Hematopoietic multipotent progenitor cell (in vitro differentiated cells): ENCODE measurements at regions not wholly inside any gene's neighbourhood (a gene's known extent, or its start where the extent isn't known, plus 50 kb on each side); places are given as distances from the start of the nearest gene placed in this dataset.
"Not testable (repeated sequence)": the region's sequence is repeated elsewhere in the genome, so short reads cannot be mapped to it uniquely, and the experiment has no call there.

Experiments
- DNase-seq, 3 donors: peaks; one replicate each; pipeline ENCODE4 v3.0.0-alpha.2; 2011 to 2015; ENCODE audit warnings: low read depth in 2 of 3, low spot score in 2 of 3

- no peak for DNase-seq
These were observed 179.7 kb downstream of the MREG start for GRCh38 chr2:215833531-215834162.

DNA sequence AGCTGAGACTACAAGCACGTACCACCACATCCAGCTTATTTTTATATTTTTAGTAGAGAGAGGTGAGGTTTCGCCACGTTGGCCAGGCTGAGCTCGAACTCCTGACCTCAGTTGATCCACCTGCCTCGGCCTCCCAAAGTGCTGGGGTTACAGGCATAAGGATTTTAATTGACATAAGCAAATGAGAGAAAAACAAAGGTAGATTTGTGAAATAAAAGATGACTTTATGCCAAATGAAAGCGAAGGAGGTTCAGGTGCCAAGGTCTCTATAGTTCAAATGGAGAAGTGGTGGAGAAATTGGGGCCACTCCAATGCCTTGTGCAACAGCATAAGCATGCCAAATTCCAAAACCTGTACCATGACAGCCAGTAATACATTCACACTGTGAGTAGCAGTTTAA, 180.6 kb downstream of the MREG start:
- no peak for DNase-seq

DNA sequence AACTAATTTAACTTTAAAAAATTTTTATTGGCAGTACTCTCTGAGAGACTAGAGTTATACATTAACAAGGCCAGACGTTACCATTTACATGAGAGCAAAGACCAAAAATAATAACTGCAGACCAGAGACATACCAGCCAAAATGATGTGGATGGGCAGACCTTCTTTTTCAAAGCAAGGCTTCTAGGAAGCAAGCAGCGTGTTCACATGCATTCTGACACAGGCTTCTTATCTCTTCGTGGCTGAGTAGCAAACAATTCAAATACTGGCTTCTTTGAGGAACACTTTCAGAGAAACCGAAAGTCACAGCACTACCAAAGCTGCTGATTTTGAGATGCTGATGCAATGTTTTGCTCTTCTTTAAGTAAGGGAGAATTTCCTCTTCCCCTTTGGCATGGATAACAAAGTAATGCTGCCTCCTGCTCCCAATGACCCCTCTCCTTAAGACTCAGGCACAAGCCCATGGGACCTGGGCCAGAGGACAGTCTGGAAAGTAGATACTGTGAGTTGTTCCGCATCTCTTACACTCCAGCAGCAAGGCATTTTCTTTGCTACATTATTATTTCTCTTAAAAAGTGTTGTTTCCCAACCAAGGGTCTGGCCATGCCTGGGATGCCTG, 181.9 kb downstream of the MREG start:
- DNase-seq = peak in 1 of 3 donors; percentile 28

- DNase-seq = no peak
These were observed 183.0 kb downstream of the MREG start for GRCh38 chr2:215830304-215830703.

- DNase-seq = no peak
These were observed 184.1 kb downstream of the MREG start for GRCh38 chr2:215829261-215829660.

GRCh38 chr2:215828528-215829184, 184.7 kb downstream of the MREG start:
- peak in 2 of 3 donors; percentile 61 to 76 for DNase-seq

GRCh38 chr2:215826838-215827441, 186.4 kb downstream of the MREG start:
- no peak for DNase-seq

DNA sequence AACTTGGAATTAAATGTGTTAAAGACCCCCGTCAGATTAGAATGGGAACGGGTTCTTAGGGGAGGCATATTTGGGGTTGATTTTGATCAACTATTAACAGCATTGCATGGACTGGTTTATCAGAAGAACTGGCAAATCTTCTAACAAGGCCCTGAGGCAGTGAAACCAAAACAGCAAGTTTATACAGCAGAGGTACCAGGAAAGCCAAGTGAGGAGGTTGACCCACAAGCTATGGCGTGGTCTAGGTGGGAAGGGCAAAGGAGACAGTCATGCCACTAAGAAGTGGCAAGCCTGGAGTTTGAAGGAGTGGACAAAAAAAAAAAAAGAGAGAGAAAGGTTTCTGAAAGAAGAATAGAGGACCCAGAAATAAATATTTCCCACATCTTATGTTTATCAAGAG, 187.0 kb downstream of the MREG start:
- no peak for DNase-seq

- DNase-seq = no peak
These were observed 187.6 kb downstream of the MREG start for GRCh38 chr2:215825707-215826106.

DNA sequence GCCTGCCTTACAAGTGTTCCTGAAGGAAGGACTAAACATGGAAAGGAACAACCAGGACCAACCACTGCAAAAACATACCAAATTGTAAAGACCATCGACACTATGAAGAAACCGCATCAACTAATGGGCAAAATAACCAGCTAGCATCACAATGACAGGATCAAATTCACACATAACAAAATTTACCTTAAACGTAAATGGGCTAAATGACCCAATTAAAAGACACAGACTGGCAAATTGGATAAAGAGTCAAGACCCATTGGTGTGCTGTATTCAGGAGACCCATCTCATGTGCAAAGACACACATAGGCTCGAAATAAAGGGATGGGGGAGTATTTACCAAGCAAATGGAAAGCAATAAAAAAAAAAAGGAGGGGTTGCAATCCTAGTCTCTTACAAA, 192.1 kb downstream of the MREG start:
- DNase-seq = not testable (repeated sequence)

DNA sequence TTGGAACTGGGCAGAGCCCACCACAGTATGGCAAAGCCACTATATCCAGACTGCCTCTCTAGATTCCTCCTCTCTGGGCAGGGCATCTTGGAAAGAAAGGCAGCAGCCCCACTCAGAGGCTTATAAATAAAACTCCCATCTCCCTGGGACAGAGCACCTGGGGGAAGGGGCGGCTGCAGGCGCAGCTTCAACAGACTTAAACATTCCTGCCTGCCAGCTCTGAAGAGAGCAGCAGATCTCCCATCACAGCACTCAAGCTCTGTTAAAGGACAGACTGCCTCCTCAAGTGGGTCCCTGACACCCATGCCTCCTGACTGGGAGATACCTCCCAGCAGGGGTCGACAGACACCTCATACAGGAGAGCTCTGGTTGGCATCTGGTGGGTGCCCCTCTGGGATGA, 193.6 kb downstream of the MREG start:
- DNase-seq = not testable (repeated sequence)

DNA sequence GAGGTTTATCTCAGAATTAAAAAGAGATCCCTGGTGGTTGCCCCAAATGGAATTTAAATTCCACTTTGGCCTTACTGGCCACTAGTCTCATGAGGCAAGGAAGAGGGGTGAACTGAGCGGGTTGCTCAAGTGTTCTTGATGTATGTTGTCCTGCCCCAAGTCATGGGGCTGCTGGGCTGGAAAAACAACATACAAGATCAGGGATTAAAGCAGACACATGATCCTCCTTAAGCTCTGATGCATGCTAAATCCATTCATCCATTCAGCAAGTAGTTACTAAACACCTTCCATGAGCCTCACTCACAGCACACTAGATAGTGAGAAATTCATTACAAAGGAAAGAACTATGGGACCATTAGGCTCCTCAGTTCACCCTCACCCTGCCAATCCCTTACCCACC, 196.3 kb downstream of the MREG start:
- DNase-seq = no peak

DNA sequence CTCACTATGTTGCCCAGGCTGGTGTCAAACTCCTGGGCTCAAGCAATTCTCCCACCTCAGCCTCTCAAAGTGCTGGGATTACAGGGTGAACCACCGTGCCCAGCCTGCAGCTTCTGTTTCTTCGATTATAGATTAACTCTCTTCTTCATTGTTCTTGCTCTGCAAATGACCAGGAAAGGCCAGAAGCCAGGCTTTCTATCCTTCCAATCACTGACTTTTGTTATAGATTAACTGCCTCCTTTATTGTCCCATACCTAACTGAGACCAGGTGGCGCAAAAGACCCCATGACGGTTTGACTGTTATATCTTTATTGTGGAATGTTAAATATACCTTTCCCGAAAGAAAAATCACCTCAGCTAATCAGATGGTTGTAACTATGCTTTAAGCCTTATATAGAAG, 196.9 kb downstream of the MREG start:
- no peak for DNase-seq

- no peak for DNase-seq
These were observed 197.4 kb downstream of the MREG start for GRCh38 chr2:215815960-215816359.

DNA sequence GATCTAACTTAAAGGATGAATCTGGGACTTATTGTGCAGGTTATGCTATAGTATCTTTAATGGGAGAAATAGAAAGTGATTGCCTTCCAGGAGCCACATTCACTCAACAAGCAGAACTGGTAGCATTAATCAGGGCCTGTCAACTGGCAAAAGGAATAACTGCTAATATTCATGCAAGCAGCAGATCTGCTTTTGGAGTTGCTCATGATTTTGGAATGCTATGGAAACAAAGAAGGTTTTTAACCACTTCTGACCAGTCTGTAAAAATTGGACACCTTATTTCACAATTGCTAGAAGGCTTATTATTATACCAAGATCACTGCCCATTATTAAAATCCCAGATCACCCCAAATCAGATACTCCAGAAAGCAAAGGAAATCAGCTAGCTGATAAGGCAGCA, 200.4 kb downstream of the MREG start:
- DNase-seq = no peak

GRCh38 chr2:215811409-215812345, 201.7 kb downstream of the MREG start:
- peak in 2 of 3 donors; percentile 51 to 85 for DNase-seq

GRCh38 chr2:215811003-215811402, 202.3 kb downstream of the MREG start:
- no peak for DNase-seq

- DNase-seq = no peak
These were observed 204.4 kb downstream of the MREG start for GRCh38 chr2:215808996-215809395.

- DNase-seq = no peak
These were observed 205.2 kb downstream of the MREG start for GRCh38 chr2:215808194-215808593.

DNA sequence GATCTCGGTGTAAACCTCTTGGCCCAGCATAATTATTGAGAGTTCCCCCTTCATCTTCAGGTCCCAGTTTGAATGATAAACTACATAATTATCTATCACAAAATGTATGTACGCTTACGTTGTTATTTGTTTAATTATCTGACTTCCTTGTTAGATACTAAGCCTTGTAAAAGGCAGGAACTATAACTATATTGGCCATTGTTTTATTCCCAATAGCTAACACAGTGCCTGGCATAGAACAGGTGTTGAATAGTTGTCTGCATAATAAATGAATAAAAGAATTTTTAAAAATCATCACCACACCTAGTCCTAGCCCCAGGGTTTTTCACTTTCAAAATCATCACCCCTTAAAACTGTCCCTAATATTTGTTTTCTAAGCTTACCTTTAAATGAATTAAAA, 207.9 kb downstream of the MREG start:
- no peak for DNase-seq

DNA sequence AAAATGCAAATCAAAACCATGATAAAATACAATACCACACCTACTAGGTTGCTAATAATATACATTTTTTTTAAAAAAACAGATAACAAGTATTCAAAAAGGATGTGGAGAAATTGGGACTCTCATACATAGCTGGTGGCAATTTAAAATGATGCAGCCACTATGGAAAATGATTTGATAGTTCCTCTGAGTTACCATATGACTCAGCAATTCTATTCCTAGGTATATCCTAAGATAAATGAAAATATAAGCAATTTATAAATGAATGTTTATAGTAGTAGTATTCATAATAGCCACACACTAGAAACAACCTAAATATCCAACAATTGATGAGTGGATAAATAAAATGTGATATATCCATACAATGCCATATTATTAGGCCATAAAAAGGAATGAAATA, 210.2 kb downstream of the MREG start:
- DNase-seq = no peak
